HEK293 (cell line): ENCODE measurements at regions not wholly inside any gene's neighbourhood (a gene's known extent, or its start where the extent isn't known, plus 50 kb on each side); places are given as distances from the start of the nearest gene placed in this dataset.

ENCODE experiments used
- AEBP2 ChIP-seq: fragments of 450-650 bp; formaldehyde crosslinking; IDR thresholded peaks from 2 replicates; pipeline ENCODE4 v1.5.1; 2016; ENCODE audit warnings: missing biosample characterization, missing genetic modification characterization, borderline replicate concordance
- BCL11A ChIP-seq: fragments of 450-650 bp; formaldehyde crosslinking; IDR thresholded peaks from 2 replicates; pipeline ENCODE4 v1.5.1; 2016; ENCODE audit warnings: low read depth, missing biosample characterization, missing genetic modification characterization
- CTCF ChIP-seq: fragments of 450-650 bp; formaldehyde crosslinking; IDR thresholded peaks from 2 replicates; pipeline ENCODE4 v1.5.1; 2016; ENCODE audit warnings: missing biosample characterization, missing genetic modification characterization
- ZIC2 ChIP-seq: fragments of 450-650 bp; formaldehyde crosslinking; IDR thresholded peaks from 2 replicates; pipeline ENCODE4 v1.5.1; 2016; ENCODE audit warnings: missing biosample characterization, missing genetic modification characterization
- ZNF155 ChIP-seq: fragments of 450-650 bp; formaldehyde crosslinking; IDR thresholded peaks from 2 replicates; pipeline ENCODE4 v1.5.1; 2016; ENCODE audit warnings: missing biosample characterization, missing genetic modification characterization
- ZNF560 ChIP-seq: fragments of 450-650 bp; formaldehyde crosslinking; IDR thresholded peaks from 2 replicates; pipeline ENCODE4 v1.5.1; 2017; ENCODE audit warnings: missing biosample characterization, missing genetic modification characterization, borderline replicate concordance
- ZNF701 ChIP-seq: fragments of 450-650 bp; formaldehyde crosslinking; IDR thresholded peaks from 2 replicates; pipeline ENCODE4 v1.5.1; 2016; ENCODE audit warnings: missing biosample characterization, missing genetic modification characterization

GRCh38 chr18:51881394-51881793, 458.6 kb upstream of the DCC start:
- no peak for TF ChIP-seq CTCF (tag by site-specific recombination)
- TF ChIP-seq ZNF560 (tag by site-specific recombination) = no peak
- TF ChIP-seq ZIC2 = no peak
- no peak for TF ChIP-seq BCL11A
- TF ChIP-seq ZNF701 (tag by site-specific recombination) = no peak
- TF ChIP-seq AEBP2 (tag by site-specific recombination) = no peak
- no peak for TF ChIP-seq ZNF155 (tag by site-specific recombination)
